GM18526 (cell line): ENCODE measurements at regions not wholly inside any gene's neighbourhood (a gene's known extent, or its start where the extent isn't known, plus 50 kb on each side); places are given as distances from the start of the nearest gene placed in this dataset.

Experiments
- POLR2A ChIP-seq: IDR thresholded peaks from 3 replicates; pipeline ENCODE4 v1.6.1; 2011; ENCODE audit not compliant: insufficient read length; ENCODE audit errors: extremely low read depth

GRCh38 chr9:129312251-129313122 is 134.4 kb upstream of the IER5L start:
- TF ChIP-seq POLR2A = no peak

DNA sequence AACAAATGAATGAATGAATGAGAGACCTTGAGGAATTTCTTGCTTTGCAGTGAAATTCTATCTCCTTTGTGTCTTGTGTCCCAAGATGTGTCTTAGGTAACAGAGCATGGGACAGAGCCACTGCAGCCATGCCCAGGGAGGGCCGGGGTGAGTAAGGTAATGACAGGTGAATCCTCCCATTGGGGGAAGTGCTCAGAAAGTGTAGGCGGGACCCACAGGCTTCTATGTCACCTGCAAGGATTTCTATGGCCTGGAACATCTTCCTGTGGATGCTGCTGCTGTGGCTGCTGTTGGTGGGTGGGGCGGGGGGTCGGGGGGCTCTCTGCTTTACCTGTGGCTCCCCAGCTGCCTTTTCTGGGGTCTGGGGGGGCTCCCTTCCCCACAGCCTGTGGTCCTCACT is 133.6 kb upstream of the IER5L start:
- no peak for TF ChIP-seq POLR2A

DNA sequence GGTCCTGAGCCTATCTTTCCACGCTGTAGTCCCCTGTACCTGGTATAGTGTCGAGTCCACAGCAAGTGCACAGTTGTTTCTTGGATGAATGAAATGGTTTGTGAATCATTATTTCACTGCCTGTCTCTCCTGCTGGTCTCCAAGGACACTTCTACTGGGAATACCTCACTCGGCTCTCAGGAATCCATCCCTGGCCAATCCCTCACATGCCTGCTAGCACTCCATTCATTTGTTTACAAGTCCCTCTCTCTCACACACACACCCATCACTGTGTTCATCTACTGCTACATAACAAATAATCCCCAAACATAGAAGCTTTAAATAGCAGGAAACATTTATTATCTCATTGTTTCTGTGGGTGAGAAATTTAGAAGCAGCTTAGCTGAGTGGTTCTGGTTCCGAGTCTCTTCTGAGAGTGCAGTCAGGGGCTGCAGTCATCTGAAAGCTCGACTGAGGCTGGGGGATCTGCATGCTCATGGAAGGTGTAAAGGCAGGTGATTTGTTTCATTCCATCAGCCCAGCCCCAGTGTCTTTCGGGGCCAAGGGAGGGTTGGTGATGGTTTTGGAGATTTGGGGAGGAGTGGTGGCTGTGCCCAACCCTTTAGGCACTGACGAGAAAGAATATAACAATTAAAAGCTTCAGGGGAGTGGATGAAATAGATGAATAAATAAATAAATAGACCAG is 132.7 kb upstream of the IER5L start:
- no peak for TF ChIP-seq POLR2A

GRCh38 chr9:129309906-129310305 is 131.8 kb upstream of the IER5L start:
- no peak for TF ChIP-seq POLR2A

DNA sequence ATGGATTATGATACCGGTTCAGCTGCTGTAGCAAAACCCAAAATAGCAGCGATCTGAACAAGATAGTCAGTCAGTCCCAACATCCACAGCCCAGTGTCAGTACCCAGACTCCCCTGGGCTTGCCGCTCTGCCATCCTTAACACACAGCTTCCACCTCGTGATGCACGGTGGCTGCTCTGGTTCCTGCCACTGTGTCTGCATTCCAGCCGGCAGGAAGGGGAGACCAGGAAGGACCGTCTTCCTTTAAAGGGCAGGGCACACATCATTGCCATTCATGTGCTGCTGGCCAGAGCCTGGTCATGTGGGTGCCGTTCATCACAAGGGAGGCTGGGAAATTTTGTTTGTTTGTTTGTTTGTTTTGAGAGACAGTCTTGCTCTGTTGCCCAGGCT is 131.0 kb upstream of the IER5L start:
- no peak for TF ChIP-seq POLR2A

DNA sequence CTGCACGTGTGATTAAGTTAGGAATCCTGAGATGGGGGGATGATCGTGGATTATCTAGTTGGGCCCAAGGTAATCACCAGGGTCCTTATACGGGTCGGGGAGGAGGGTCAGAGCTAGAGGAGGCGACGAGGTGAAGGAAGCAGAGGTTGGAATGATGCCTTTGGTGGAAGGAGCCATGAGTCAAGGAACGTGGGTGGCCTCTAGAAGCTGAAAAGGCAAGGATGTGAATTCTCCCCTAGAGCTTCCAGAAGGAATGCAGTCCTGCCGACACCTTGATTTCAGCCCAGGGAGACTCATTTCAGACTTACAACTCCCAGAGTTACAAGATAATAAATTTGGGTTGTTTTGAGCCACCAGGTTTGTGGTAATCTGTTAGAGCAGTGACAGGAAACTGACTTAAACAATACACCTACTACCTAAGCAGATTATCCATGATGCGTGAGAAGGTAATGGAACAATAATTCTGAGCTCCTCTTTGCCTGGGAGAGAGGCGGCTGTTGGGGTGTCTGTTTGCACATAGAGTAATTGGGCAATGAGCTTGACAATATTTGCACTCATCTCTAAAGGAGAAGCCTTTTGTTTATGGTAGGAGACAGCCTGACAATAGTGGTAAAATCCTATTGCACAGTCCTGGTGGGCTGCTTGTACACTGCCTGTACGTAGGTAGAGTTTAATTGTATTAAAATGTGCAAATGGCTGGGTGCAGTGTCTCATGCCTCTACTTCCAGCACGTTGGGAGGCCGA is 129.3 kb upstream of the IER5L start:
- no peak for TF ChIP-seq POLR2A

DNA sequence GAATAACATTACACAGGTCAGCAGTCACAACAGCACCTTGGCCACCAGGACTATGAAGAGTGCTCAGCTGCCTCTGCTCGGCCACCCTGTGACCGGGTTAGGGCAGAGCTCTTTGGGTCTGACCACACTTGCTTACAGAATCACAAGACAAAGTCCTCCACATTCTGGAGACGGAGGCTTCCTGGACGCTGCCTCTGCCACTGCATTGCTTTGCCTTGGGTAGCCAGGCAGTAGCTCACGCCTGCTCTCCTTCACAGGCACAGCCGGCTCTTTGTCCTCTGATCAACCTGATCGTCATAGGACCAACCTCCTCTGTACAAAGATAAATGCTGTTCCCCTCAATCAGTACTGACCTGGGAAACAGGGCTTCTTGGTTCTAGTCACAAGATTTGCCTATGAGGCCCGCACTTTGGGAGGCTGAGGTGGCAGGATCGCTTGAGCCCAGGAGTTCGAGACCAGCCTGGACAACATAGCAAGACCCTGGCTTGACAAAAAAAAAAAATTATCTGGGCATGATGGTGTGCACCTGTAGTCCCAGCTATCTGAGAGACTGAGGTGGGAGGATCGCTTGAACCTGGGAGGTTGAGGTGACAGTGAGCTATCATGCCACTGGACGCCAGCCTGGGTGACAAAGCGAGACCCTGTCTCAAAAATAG is 128.4 kb upstream of the IER5L start:
- no peak for TF ChIP-seq POLR2A

DNA sequence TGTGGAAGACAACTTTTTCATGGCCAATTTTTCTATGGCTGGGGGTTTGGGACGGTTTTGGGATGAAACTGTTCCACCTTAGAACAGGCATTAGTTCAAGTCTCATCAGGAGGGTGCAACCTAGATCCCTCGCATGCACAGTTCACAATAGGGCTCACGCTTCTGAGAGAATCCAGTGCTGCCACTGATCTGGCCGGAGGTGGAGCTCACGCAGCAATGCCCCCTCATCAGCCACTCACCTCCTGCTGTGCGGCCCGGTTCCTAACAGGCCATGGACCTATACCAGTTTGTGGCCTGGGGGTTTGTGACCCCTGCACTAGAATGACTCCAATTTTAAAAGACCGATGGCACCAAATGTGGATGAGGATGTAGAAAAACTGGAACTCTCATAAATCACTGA is 127.2 kb upstream of the IER5L start:
- TF ChIP-seq POLR2A = no peak

GRCh38 chr9:129301941-129302340 is 123.9 kb upstream of the IER5L start:
- TF ChIP-seq POLR2A = no peak

DNA sequence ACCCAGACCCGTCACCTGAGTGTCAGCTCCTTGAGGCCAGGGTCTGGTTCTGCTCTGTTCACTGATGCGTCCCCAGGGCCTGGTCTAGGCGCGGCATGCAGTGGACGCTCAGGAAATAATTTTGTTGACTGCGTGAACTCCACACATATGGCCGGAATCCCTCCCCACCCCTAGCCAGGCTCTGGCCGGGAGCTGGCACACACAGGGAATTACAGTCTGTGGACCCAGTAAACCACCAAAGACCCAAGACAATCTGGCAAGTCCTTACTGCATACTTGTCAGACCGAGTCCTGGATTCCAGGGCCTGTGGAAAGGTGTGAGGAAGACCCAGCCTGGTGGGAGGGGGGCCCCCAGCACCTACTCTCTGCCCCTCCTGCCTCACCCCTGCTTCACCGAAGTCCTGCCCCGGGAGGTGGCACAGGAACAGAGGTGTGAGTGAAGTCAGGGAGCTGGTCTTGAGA is 113.0 kb upstream of the IER5L start:
- TF ChIP-seq POLR2A = no peak

DNA sequence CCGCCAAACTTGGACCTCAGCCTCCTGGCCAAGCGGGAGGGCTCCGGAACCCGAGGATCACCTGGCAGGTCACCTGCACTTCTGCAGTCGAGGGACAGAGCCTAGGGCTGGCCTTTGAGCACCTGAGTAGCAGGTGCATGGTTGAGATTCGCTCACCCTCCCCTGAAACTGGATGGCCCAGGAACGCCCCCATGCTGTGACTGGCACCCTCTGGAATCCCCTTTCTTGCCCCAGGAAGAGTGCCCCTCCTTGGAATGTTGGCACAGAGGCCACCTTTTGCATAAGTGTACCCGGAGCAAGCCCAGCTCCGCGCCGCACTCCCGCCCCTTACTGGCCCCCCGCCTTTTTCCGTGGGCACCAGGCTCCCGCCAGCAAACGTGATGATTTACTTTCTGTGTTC is 112.5 kb upstream of the IER5L start:
- no peak for TF ChIP-seq POLR2A

- TF ChIP-seq POLR2A = no peak
Observed at GRCh38 chr9:129289883-129290282, 111.8 kb upstream of the IER5L start.

DNA sequence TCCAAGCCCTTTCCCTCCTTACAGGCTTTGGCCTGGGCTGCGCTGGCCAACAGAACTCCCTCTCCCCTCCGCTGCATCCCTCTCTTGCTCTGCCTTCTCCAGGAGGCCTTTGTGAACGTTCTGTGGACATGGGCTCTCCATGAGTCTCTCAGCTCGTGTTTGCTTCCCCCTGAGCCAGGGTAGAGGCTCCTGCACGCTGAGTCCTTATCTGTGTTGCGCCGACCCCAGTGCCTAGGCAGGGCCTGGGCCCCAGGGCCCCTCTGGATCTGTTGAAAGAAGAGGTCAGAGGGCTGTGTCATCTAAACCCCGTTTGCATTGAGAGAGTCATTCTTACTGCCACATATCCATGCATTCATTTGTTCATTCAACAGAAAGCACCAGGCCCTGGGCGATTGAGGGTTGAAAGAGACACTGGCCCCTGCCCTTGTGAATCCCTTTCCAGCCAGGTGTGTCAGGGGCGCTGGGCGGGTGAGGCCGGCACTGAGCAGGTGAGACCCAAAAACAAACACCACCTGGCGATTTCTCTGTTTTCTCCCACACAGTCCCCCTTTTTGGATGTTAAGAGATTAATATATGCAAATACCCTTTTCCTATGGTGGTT is 111.2 kb upstream of the IER5L start:
- TF ChIP-seq POLR2A = no peak

DNA sequence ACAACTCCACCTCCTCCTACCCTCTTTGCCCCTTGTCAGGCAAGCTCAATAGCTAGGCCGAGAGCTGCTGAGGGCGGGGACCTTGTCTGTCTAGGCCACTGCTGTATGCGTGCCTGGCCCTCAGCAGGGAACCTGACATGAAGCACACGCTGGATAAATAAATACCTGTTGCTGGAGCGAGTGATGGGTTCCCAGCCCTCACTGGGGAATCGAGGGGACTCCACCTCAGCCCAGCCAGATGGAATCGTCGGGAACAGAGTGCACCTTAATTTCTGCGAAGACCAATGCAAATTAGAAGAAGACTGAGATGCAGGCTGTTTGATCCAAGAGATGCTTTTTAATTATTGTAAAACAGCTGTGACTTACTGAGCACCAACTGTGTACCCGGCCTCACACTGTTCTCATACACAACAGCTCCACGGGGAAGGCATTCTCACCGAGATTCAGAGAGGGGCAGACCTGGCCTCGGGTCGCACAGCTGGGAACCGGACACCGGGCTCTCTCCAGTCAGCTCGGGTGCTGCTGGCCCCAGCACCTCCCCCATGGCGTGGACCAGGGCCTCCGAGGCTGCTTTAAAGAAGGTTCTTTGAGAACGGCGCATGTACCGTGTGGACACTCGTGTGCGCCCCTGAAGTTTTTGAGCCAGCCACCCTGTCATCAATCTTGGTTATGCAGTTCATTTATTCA is 109.7 kb upstream of the IER5L start:
- TF ChIP-seq POLR2A = no peak
